Activated naive CD4-positive, alpha-beta T cell treated with anti-CD3 and anti-CD28 coated beads, Interleukin-2, amount 50 U/mL, for 16 hours (primary cell): ENCODE measurements at regions not wholly inside any gene's neighbourhood (a gene's known extent, or its start where the extent isn't known, plus 50 kb on each side); places are given as distances from the start of the nearest gene placed in this dataset.
A peak's percentile ranks its signal among the peaks of the same experiment; 100 is the strongest.
"Not testable (repeated sequence)": the region's sequence is repeated elsewhere in the genome, so short reads cannot be mapped to it uniquely, and the experiment has no call there.

Experiments used
- DNase-seq: peaks from one replicate; pipeline ENCODE4 v3.0.0-alpha.2; 2020

GRCh38 chr6:130558131-130558530 is 192.3 kb downstream of the TMEM200A start:
- no peak for DNase-seq

- no peak for DNase-seq
Measured at GRCh38 chr6:130559166-130559565, 193.3 kb downstream of the TMEM200A start.

- no peak for DNase-seq
Measured at GRCh38 chr6:130560231-130560630, 194.4 kb downstream of the TMEM200A start.

GRCh38 chr6:130561159-130561558 is 195.3 kb downstream of the TMEM200A start:
- DNase-seq = not testable (repeated sequence)

DNA sequence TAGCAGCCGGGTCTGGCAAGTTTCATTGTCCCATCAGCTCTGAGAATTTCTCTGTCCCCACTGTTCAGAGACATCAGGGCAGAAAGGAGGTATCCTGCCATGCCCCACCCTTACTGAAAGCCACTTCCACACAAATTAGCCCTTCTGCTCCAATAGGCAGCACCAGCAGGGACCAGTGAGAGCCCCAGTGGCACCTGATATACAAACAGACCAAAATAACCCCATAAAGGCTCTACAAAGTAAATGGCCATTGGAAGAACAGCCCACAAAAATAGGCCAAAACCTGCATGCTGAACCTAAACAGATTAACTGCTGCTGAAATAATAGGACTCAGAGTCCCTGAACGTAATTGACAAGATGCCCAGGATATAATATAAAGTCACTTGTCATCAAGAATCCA is 199.9 kb downstream of the TMEM200A start:
- no peak for DNase-seq

- DNase-seq = no peak
Measured at GRCh38 chr6:130574146-130574545, 208.3 kb downstream of the TMEM200A start.

DNA sequence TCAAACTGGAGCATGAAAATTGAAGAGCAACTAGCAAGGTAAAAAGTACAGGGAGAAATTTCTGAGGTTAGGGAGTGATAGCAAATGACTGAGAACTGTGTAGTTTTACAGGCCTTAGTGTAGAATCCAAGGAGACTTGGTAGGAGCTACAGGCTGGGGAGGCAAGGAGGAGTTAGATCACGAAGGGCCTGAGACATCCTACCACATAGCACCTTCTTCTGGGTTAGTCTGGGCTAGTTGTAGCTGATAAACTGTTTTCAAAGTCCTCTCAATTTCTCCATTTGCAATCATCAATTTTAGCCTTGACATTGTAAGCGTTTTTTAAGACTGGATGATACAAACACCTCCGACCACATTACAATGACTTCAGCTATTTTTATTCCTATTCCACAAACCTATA is 209.7 kb downstream of the TMEM200A start:
- no peak for DNase-seq

GRCh38 chr6:130575971-130576370 is 210.2 kb downstream of the TMEM200A start:
- no peak for DNase-seq

DNA sequence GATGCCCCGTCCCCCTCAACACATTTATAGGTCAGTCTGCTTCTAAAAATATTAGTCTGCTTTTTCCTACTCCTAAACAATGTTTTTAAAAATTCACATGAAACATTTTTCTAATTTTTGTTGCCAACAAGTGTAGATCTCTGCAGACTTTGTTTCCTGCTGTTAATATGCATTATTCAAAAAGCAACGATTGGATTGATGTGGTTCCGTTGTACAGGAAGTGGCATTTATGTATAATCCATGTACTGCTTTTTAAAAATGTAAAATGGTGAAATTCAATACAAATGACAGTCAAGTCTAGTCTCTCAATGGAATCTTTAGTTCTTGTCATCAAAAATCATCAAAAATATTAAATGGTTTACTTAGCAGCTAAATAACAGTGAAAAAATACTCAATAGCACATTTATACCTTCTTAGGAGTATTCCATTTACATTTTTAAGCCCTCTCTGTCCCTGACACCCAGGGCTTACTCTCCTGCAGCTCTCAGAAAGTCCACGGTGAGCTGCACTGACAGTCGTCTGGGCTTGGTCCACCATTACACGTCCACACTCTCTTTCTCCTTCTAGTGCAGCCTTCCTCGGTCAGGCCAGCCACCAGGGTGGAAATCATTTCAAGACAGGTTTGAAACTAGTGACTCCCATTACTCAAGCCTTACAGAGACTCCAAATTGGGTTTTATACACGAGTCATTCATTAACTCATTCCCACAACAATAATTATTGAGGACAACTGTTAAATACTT is 211.5 kb downstream of the TMEM200A start:
- DNase-seq = no peak

GRCh38 chr6:130578713-130579112 is 212.9 kb downstream of the TMEM200A start:
- DNase-seq = no peak

DNA sequence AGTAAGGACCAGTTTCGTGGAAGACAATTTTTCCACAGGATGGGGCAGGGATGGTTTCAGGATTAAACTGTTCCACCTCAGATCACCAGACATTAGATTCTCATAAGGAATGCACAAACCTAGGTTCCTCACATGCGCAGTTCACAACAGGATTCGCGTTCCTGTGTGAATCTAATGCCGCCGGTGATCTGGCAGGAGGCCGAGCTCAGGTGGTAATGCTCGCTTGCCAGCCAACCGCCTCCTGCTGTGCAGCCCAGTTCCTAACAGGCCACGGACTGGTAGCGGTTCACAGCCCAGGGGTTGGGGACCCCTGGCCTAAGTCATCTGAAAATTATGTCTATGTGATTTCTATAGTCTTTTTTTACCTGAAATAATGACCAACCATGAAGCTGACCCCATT is 217.5 kb downstream of the TMEM200A start:
- no peak for DNase-seq

GRCh38 chr6:130585587-130585986 is 219.8 kb downstream of the TMEM200A start:
- no peak for DNase-seq

GRCh38 chr6:130587778-130588520 is 222.1 kb downstream of the TMEM200A start:
- DNase-seq = no peak

GRCh38 chr6:130593200-130593599 is 227.4 kb downstream of the TMEM200A start:
- DNase-seq = no peak

DNA sequence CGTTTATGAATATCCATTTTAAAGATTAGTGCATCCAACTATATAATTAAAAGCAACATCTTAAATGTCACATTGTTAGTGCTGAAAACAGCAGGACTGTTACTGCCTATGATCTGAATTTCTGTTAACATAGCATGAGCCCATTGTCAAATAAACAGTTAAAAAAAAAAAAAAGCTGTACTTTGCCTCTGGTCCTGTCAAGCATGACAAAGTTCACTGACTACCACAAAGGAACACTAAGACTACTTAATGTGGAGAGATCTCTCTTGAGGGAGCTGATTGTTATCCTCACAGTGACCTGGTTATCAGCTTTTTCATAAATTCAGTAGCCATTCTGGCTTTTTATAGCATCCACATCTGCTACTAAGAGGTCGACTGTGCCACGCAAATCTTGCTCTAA is 228.1 kb downstream of the TMEM200A start:
- DNase-seq = no peak

DNA sequence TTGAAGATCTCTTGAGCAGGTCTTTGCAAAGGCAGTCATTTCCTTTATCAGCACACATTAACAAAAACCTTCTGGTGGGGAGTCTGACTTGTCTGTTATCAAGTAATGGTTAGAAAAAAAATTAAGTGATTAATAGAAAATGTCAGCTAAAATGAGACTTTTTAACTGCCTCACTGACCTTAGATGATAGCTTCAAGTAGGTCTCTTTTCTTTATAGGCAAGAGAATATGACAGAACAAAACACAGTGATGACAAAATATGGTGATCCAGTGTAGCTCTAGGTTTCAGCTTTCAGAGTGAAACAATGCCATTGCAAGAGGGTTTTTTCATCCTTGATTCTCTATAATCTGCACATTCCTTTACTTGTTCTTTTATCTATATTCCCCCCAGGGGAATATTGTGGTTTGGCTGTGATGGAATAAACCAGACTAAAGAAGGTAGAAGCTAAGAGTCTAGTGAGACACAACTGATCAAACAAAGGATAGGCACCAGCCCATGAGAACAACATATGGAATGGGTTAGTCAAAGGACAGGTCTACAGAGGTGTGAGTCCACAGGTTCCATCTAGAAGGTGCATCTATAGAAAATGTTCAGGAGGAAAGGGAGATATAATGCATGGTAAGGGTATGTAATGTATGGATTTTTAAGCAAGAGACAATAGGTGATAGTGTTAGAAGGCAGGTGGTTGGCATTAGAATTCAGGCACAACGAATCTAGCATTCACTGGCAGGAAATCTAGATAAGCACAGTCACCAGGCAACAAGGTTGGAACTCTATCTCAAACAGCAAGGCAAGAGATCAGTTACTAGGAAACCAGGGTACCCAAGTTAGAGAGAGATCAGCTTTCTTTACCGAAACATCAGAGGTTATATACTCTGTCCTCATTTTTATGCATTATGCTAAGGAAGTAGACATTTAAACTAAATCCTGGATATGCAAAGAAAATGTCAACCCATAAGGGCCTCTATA is 228.9 kb upstream of the SMLR1 start:
- DNase-seq = no peak

- no peak for DNase-seq
Measured at GRCh38 chr6:130600880-130601341, 226.3 kb upstream of the SMLR1 start.

- peak; percentile 24 for DNase-seq
Measured at GRCh38 chr6:130602151-130602770, 224.9 kb upstream of the SMLR1 start.

GRCh38 chr6:130603391-130603790 is 223.8 kb upstream of the SMLR1 start:
- no peak for DNase-seq

GRCh38 chr6:130604841-130605399 is 222.3 kb upstream of the SMLR1 start:
- DNase-seq = no peak

DNA sequence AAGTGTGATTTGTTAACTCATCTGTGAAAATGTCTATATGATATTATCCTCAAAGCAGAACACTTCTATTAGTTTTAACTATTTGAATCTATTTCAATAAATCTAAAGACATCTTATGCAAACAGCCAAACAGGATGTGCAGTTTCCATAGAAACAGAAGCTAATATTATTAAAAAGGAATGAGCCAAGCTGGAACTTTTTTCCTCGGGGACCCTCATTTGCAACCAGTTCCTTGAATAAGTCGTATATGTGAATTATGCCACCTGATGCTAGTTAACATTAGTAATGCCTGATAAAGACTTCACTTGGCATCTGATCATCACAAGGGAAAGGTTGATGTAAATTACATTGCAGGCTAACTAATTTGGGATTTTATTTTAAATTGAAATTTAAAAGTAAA is 216.9 kb upstream of the SMLR1 start:
- no peak for DNase-seq

DNA sequence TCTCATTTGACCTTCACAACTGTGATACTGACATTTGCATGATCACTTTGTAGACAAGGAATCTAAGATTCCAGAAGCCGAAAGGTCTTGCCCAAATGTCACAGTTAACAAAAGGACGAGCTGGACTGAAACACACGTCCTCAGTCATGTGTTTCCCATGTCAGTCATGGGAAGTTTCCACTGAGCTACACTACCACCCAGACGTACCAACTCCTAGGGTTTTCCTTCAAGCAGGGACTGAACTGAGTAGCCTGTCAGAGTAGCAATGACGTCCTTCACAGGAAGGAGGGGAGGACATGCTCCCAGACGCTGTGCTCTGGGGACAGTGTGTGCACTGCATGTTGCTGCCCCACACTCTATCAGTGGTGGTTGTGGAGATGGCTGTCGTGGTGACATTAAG is 215.8 kb upstream of the SMLR1 start:
- DNase-seq = no peak
